IgD-negative memory B cell (primary cell): ENCODE measurements at regions not wholly inside any gene's neighbourhood (a gene's known extent, or its start where the extent isn't known, plus 50 kb on each side); places are given as distances from the start of the nearest gene placed in this dataset.

Source experiments
- H3K27ac Mint-ChIP-seq, 3 donors: one replicate each; pipeline ENCODE4 v1.8.0; 2020 to 2022; ENCODE audit warnings: mild to moderate bottlenecking in 3 of 3, mixed read lengths in 3 of 3, moderate library complexity in 1 of 3
- H3K27me3 Mint-ChIP-seq: one replicate; pipeline ENCODE4 v1.8.0; 2021; ENCODE audit warnings: mixed read lengths
- H3K36me3 Mint-ChIP-seq: one replicate; pipeline ENCODE4 v1.8.0; 2020; ENCODE audit warnings: mild to moderate bottlenecking, mixed read lengths
- H3K4me1 Mint-ChIP-seq, 3 donors: one replicate each; pipeline ENCODE4 v1.8.0; 2020 to 2022; ENCODE audit warnings: mixed read lengths in 3 of 3, mild to moderate bottlenecking in 1 of 3
- H3K4me3 Mint-ChIP-seq, 4 donors: one replicate each; pipeline ENCODE4 v1.8.0; 2020 to 2022; ENCODE audit warnings: mild to moderate bottlenecking in 4 of 4, mixed read lengths in 4 of 4, moderate library complexity in 3 of 4
- H3K9me3 Mint-ChIP-seq, 3 donors: one replicate each; pipeline ENCODE4 v1.8.0; 2020 to 2021; ENCODE audit warnings: mixed read lengths in 3 of 3, mild to moderate bottlenecking in 1 of 3

- no peak overlapping the region for H3K4me3 Mint-ChIP-seq
- H3K27ac Mint-ChIP-seq: no peak overlapping the region
Measured at GRCh38 chr5:105392122-105392709, 1829.6 kb upstream of the NUDT12 start.

GRCh38 chr5:105380126-105380525, 1817.5 kb upstream of the NUDT12 start:
- Mint-ChIP-seq H3K36me3 (no peaks in the 10 kb centered on the region), H3K27ac (no peak overlapping the region), H3K9me3 (peaks cover 0 to 9% (median 3%) of the 10 kb centered on the region in 3 donors), H3K4me3 (no peak overlapping the region), H3K27me3 (no peaks in the 10 kb centered on the region), H3K4me1 (no peaks in the 10 kb centered on the region)

More at GRCh38 chr5:105392122-105392709, 1829.6 kb upstream of the NUDT12 start:
- H3K4me1 Mint-ChIP-seq: no peaks in the 10 kb centered on the region
- H3K36me3 Mint-ChIP-seq: no peaks in the 10 kb centered on the region
- H3K9me3 Mint-ChIP-seq: peaks cover 0 to 2% (median 0%) of the 10 kb centered on the region in 3 donors
- no peaks in the 10 kb centered on the region for H3K27me3 Mint-ChIP-seq

- Mint-ChIP-seq H3K36me3 (no peaks in the 10 kb centered on the region), H3K4me1 (no peaks in the 10 kb centered on the region), H3K4me3 (no peak overlapping the region), H3K27me3 (no peaks in the 10 kb centered on the region), H3K27ac (no peak overlapping the region), H3K9me3 (peaks cover 0 to 4% (median 2%) of the 10 kb centered on the region in 3 donors)
Measured at GRCh38 chr5:105371169-105371568, 1808.6 kb upstream of the NUDT12 start.

GRCh38 chr5:105350486-105351140, 1788.0 kb upstream of the NUDT12 start:
- Mint-ChIP-seq H3K36me3 (no peaks in the 10 kb centered on the region), H3K9me3 (peaks cover 0 to 4% (median 2%) of the 10 kb centered on the region in 3 donors), H3K27ac (no peak overlapping the region), H3K4me3 (no peak overlapping the region), H3K27me3 (no peaks in the 10 kb centered on the region), H3K4me1 (no peaks in the 10 kb centered on the region)

- H3K9me3 Mint-ChIP-seq: peaks cover 2 to 11% (median 5%) of the 10 kb centered on the region in 3 donors
- no peak overlapping the region for H3K4me3 Mint-ChIP-seq
- H3K27me3 Mint-ChIP-seq: no peaks in the 10 kb centered on the region
Measured at GRCh38 chr5:105331558-105331957, 1769.0 kb upstream of the NUDT12 start.

GRCh38 chr5:105330185-105330584, 1767.6 kb upstream of the NUDT12 start:
- no peak overlapping the region for H3K4me3 Mint-ChIP-seq
- H3K4me1 Mint-ChIP-seq: no peaks in the 10 kb centered on the region
- H3K27ac Mint-ChIP-seq: no peak overlapping the region
- H3K27me3 Mint-ChIP-seq: no peaks in the 10 kb centered on the region
- H3K36me3 Mint-ChIP-seq: no peaks in the 10 kb centered on the region
- peaks cover 2 to 5% (median 5%) of the 10 kb centered on the region in 3 donors for H3K9me3 Mint-ChIP-seq

More at GRCh38 chr5:105331558-105331957, 1769.0 kb upstream of the NUDT12 start:
- Mint-ChIP-seq H3K36me3 (no peaks in the 10 kb centered on the region), H3K4me1 (no peaks in the 10 kb centered on the region), H3K27ac (no peak overlapping the region)

GRCh38 chr5:105304859-105305258, 1742.3 kb upstream of the NUDT12 start:
- no peak overlapping the region for H3K27ac Mint-ChIP-seq
- H3K4me1 Mint-ChIP-seq: no peaks in the 10 kb centered on the region
- no peak overlapping the region for H3K4me3 Mint-ChIP-seq
- H3K27me3 Mint-ChIP-seq: no peaks in the 10 kb centered on the region
- no peaks in the 10 kb centered on the region for H3K36me3 Mint-ChIP-seq
- peaks cover 1 to 7% (median 5%) of the 10 kb centered on the region in 3 donors for H3K9me3 Mint-ChIP-seq

- H3K36me3 Mint-ChIP-seq: no peaks in the 10 kb centered on the region
- H3K9me3 Mint-ChIP-seq: peaks cover 0 to 3% (median 3%) of the 10 kb centered on the region in 3 donors
- no peak overlapping the region for H3K4me3 Mint-ChIP-seq
- no peaks in the 10 kb centered on the region for H3K4me1 Mint-ChIP-seq
- no peaks in the 10 kb centered on the region for H3K27me3 Mint-ChIP-seq
- no peak overlapping the region for H3K27ac Mint-ChIP-seq
Measured at GRCh38 chr5:105288946-105289345, 1726.4 kb upstream of the NUDT12 start.

- no peak overlapping the region for H3K27ac Mint-ChIP-seq
- H3K9me3 Mint-ChIP-seq: peaks cover 0 to 3% (median 0%) of the 10 kb centered on the region in 3 donors
- H3K4me1 Mint-ChIP-seq: no peaks in the 10 kb centered on the region
- H3K4me3 Mint-ChIP-seq: no peak overlapping the region
- H3K27me3 Mint-ChIP-seq: no peaks in the 10 kb centered on the region
- no peaks in the 10 kb centered on the region for H3K36me3 Mint-ChIP-seq
Measured at GRCh38 chr5:105283134-105283533, 1720.5 kb upstream of the NUDT12 start.

- H3K9me3 Mint-ChIP-seq: peaks cover 5 to 17% (median 7%) of the 10 kb centered on the region in 3 donors
- no peak overlapping the region for H3K27ac Mint-ChIP-seq
- no peaks in the 10 kb centered on the region for H3K27me3 Mint-ChIP-seq
- no peak overlapping the region for H3K4me3 Mint-ChIP-seq
- peaks cover 0 to under 1% (median 0%) of the 10 kb centered on the region in 3 donors for H3K4me1 Mint-ChIP-seq
- H3K36me3 Mint-ChIP-seq: no peaks in the 10 kb centered on the region
Measured at GRCh38 chr5:105274079-105274478, 1711.5 kb upstream of the NUDT12 start.

- H3K36me3 Mint-ChIP-seq: no peaks in the 10 kb centered on the region
Measured at GRCh38 chr5:105263515-105263914, 1700.9 kb upstream of the NUDT12 start.

GRCh38 chr5:105259581-105260217, 1697.1 kb upstream of the NUDT12 start:
- Mint-ChIP-seq H3K9me3 (peaks cover 0 to 22% (median 0%) of the 10 kb centered on the region in 3 donors), H3K27ac (no peak overlapping the region), H3K27me3 (no peaks in the 10 kb centered on the region), H3K36me3 (no peaks in the 10 kb centered on the region), H3K4me1 (no peaks in the 10 kb centered on the region), H3K4me3 (no peak overlapping the region)

More at GRCh38 chr5:105263515-105263914, 1700.9 kb upstream of the NUDT12 start:
- Mint-ChIP-seq H3K27me3 (no peaks in the 10 kb centered on the region), H3K4me3 (no peak overlapping the region), H3K9me3 (peaks cover 0 to 12% (median 0%) of the 10 kb centered on the region in 3 donors), H3K27ac (no peak overlapping the region), H3K4me1 (no peaks in the 10 kb centered on the region)

GRCh38 chr5:105238561-105238960, 1676.0 kb upstream of the NUDT12 start:
- Mint-ChIP-seq H3K4me1 (no peaks in the 10 kb centered on the region), H3K36me3 (no peaks in the 10 kb centered on the region), H3K27ac (no peak overlapping the region), H3K27me3 (no peaks in the 10 kb centered on the region), H3K9me3 (no peaks in the 10 kb centered on the region), H3K4me3 (no peak overlapping the region)

GRCh38 chr5:105230516-105231157, 1668.0 kb upstream of the NUDT12 start:
- H3K36me3 Mint-ChIP-seq: no peaks in the 10 kb centered on the region

GRCh38 chr5:105218018-105218417, 1655.4 kb upstream of the NUDT12 start:
- H3K4me3 Mint-ChIP-seq: no peak overlapping the region
- H3K9me3 Mint-ChIP-seq: no peaks in the 10 kb centered on the region

More at GRCh38 chr5:105230516-105231157, 1668.0 kb upstream of the NUDT12 start:
- Mint-ChIP-seq H3K9me3 (peaks cover 0 to 2% (median 2%) of the 10 kb centered on the region in 3 donors), H3K27ac (no peak overlapping the region), H3K4me1 (no peaks in the 10 kb centered on the region), H3K4me3 (no peak overlapping the region), H3K27me3 (no peaks in the 10 kb centered on the region)

More at GRCh38 chr5:105218018-105218417, 1655.4 kb upstream of the NUDT12 start:
- no peaks in the 10 kb centered on the region for H3K36me3 Mint-ChIP-seq
- no peaks in the 10 kb centered on the region for H3K4me1 Mint-ChIP-seq
- no peak overlapping the region for H3K27ac Mint-ChIP-seq
- no peaks in the 10 kb centered on the region for H3K27me3 Mint-ChIP-seq
